HG03066 (cell line): ENCODE measurements at regions not wholly inside any gene's neighbourhood (a gene's known extent, or its start where the extent isn't known, plus 50 kb on each side); places are given as distances from the start of the nearest gene placed in this dataset.
"Not testable (repeated sequence)": the region's sequence is repeated elsewhere in the genome, so short reads cannot be mapped to it uniquely, and the experiment has no call there.

Experiments used
- ATAC-seq: cut with Tn5 transposase; IDR thresholded peaks from one replicate; pipeline ENCODE4 v1.9.1; 2021; ENCODE audit warnings: low read depth; ENCODE audit not compliant: unreplicated experiment

DNA sequence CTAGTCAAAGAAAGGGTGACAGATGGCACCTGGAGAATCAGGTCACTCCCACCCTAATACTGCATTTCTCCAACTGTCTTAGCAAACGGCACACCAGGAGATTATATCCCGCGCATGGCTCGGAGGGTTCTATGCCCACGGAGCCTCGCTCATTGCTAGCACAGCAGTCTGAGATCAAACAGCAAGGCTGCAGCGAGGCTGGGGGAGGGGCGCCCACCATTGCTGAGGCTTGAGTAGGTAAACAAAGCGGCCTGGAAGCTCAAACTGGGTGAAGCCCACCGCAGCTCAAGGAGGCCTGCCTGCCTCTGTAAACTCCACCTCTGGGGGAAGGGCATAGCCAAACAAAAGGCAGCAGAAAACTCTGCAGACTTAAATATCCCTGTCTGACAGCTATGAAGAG is 268.1 kb upstream of the GRM3 start:
- not testable (repeated sequence) for ATAC-seq

GRCh38 chr7:86372262-86372661 is 271.4 kb upstream of the GRM3 start:
- no peak for ATAC-seq

DNA sequence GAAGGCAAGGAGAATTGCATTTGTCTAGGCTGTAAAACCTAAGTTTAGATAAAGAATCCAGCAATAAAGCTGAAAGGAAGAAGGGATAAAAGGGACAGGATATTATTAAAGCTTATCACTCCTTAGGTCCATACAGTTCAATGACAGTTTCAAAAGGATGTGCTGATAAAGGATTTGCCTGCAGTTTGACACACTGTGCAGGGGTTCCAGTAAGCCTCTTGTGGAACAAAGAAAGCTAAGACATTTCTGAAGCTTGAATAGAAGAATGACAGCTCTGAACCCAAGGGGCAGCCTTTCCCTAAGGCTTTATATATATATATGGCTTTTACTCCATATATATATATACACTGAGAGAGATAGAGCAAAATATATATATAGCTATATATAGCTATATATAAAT is 276.8 kb upstream of the GRM3 start:
- ATAC-seq: no peak

- ATAC-seq: not testable (repeated sequence)
Measured at GRCh38 chr7:86340407-86340806, 303.3 kb upstream of the GRM3 start.

- no peak for ATAC-seq
Measured at GRCh38 chr7:86339051-86339450, 304.7 kb upstream of the GRM3 start.

DNA sequence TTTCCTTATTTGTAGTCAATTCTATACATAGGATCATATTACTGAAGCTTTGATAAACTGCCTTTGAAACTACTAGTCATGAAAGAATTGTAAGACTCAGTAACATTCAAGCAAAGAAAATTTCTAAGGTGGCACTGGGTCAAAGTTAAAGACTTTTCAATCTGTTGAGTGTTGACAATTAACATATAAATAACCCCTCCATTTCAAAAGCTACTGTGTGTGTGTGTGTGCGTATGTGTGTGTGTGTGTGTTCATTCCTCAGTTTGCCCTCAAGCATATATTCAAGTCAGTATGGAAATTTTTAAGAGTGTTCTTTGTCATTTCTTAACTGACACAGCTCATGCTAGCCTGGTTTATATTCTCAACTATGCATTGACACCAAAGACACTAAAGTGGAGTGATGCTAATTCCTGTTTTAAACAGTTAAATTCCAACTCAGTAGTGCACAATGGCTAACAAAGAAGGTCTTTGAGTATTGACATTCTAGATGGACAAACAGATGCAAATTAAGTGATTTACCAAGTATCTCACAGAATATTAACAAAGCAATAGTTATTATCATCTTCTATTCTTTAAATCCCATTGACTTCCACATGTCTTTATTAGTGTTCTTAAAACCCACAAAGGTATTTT is 314.8 kb upstream of the GRM3 start:
- no peak for ATAC-seq

- no peak for ATAC-seq
Measured at GRCh38 chr7:86326847-86327246, 316.9 kb upstream of the GRM3 start.

DNA sequence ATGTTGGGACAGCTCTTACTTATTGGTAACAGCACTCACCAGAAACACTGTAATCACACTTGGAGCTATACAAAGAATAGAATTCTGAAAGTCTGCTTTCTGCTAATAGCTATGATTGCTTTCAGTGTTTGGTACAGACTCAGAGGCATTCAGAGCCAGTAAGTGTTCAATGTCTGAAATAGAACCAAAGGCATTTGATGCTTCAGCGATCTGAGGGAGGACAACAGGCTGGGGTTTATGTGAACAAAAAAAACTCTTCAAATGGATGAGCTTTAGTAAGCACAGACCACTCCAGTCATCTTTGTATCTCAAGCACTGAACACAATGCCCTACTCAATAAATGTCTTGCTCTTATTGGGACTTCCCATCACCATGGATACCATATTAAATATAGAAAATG is 322.8 kb upstream of the GRM3 start:
- no peak for ATAC-seq

GRCh38 chr7:86320341-86320740 is 323.4 kb upstream of the GRM3 start:
- no peak for ATAC-seq

GRCh38 chr7:86313842-86314241 is 329.9 kb upstream of the GRM3 start:
- no peak for ATAC-seq

GRCh38 chr7:86301301-86301700 is 342.4 kb upstream of the GRM3 start:
- no peak for ATAC-seq

- ATAC-seq: no peak
Measured at GRCh38 chr7:86295526-86295925, 348.2 kb upstream of the GRM3 start.

DNA sequence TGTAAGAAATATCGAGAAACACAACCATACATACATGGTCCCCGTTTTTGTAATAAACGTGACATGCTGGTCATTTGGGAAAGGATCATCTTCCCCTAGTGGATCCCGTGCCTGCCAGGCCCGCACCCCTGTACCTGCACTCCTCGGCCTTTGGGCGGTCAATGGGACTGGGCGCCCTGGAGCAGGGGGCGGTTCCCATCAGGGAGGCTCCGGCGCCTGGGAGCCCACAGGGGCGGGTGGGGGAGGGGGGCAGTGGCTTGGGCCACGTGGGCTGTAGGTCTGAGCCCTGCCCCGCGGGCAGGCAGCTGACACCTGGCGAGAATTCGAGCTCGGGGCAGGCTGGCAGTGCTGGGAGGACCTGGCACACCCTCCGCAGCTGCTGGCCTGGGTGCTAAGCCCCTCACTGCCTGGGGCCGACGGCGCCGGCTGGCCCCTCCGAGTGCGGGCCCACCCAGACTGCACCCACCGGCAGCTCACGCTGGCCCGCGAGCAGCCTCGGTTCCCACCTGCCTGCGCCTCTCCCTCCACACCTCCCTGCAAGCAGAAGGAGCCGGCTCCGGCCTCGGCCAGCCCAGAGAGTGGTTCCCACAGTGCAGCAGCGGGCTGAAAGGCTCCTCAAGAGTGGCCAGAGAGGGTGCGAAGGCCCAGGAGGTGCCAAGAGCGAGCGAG is 361.6 kb upstream of the GRM3 start:
- ATAC-seq: no peak

DNA sequence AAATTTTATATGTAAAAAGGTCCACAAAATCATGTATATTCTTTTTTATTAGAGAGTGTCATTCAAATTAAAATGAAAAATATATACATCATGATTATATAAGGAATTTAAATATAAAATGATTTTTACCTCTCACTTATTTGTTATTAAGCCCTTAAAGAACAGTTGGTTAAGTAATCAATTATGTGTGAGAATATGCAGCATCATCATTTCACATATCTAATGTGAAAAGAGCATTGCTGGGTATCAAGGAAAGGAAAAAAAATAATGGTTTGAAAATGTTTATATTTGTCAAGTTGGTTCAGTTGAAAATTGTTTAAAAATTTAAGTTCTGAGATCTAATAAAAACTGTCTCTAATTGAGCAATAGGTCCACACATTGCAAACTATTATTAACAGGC is 363.6 kb upstream of the GRM3 start:
- no peak for ATAC-seq

DNA sequence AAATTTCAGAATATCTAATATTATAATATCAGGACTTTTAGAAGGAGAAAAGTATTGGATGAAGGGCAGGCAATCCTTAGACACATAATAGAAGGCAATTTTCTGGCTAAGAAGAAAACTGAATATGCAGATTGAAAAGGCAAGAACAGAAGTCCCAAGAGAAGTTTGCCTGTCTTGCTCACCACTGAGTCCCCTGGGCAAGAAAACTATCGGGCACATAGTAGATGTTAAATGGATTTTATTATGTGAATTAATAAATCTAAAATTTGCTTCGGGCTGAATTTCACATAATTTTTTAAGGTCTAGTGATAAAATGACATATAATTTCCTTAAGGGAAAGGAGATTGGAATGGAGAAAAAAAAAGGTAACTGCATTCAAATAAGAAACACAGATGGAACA is 380.9 kb upstream of the GRM3 start:
- no peak for ATAC-seq

GRCh38 chr7:86257894-86258293 is 385.8 kb upstream of the GRM3 start:
- ATAC-seq: no peak

DNA sequence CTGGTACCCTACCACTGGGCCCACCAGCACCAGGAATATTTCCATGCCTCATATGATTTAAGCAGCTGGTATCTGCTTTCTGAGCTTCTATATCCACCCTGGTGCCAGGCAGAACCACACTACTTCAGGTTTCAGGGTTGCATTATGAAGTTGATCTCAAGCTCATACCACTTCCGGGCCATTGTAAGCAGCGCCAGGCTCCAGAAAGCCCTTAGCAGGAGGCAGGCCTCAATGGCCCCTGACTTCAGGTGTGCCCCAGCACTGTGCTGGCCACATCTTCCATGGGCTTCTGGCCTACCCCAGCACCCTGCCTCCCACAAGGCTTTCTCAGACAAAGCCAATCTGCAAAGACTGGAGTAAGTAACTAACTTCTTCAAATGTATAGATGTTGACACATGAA is 391.3 kb upstream of the GRM3 start:
- no peak for ATAC-seq

DNA sequence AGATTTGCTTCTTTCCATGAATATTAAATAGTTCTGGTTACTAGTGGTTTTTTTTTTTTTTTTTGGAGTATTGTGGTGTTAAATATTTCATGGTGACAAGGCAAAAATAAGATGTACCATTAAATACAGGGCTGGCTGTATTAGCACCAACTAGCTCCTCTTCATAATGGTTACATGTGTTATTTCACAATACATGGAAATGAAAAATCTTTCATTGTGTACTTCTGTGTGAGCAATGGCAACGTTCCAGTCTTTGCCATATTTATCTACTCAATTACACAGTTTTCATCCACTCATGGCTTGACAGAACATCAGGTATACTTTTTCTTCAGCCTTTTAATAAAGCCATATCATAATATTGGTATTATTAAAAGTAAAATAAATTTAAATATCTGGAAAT is 394.7 kb upstream of the GRM3 start:
- ATAC-seq: no peak

DNA sequence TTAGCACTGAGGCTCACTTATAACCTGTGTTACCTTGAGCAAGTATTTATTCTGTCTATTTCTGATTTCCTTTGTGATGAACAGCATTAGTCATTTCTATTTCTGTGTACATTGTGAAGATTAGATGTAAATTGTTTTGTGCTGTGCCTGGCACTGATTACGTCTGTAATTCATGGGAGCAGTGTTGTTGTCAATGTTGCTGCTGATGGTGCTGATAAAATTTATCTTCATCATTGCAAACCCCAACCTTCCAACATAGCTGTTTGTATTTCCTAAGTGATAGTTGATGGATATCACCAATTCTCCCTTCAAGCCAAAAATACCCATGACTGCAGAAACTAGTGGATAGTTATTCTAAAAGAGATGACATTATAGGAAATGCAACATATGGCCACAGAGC is 400.5 kb upstream of the GRM3 start:
- ATAC-seq: no peak

GRCh38 chr7:86226191-86226590 is 417.5 kb upstream of the GRM3 start:
- no peak for ATAC-seq

DNA sequence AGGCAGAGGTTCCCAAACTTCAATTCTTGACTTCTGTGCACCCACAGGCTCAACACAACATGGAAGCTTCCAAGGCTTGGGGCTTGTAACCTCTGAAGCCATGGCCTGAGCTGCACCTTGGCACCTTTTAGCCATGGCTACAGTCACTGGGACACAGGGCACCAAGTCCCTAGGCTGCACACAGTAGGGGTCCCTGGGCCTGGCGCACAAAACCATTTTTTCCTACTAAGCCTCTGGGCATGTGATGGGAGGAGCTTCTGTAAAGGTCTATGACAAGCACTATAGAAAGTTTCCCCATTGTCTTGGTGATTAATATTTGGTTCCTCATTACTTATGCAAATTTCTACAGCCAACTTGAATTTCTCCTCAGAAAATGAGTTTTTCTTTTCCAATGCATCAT is 420.9 kb upstream of the GRM3 start:
- no peak for ATAC-seq

DNA sequence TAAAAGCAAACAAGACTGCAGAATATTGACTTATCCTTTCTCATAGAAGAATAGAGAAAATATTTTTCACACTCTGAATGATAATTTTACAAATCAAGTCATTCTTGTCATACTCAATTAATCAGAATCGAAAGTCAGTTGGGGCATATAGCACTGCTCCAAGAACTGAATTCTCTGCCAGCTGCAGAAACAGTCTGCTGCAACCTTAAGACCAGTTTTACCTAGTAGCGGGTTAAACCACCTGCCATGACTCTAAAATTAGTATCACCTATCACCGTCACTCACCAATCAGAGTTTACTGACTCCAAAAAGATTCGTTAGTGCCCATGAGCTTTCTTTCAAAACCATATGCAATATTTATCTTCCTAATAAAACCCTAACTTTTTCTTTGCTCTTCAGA is 429.0 kb upstream of the GRM3 start:
- ATAC-seq: no peak

DNA sequence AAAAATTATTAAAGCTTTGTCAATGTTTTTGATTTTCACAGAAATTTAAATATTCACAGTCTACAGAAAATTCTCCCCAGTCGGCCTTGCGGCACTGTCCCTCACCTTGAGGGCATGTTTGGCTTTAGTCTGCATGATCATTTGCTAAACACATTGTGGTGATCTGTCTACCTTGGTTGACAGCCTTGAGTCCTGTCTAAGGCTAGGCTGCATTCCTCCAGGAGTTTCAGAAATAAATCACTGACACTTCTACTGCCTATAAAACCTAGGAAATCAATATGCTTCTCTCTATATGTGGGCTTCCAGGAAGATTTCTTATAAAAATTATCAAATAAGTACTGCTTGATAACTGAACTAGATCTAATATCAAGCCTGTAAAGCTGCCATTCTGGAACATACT is 430.7 kb upstream of the GRM3 start:
- no peak for ATAC-seq
